Heart left ventricle (tissue), 16 donors: ENCODE measurements at regions not wholly inside any gene's neighbourhood (a gene's known extent, or its start where the extent isn't known, plus 50 kb on each side); places are given as distances from the start of the nearest gene placed in this dataset.

Experiments used
- ATAC-seq, 4 donors: fragments of 200-7000 bp; cut with Tn5 transposase; one replicate each; pipeline ENCODE4 v1.9.1; 2020 to 2022; ENCODE audit warnings: moderate library complexity in 4 of 4, mild to moderate bottlenecking in 3 of 4, moderate number of reproducible peaks in 1 of 4
- DNase-seq, 5 donors: peaks; one replicate each; pipeline ENCODE4 v3.0.0-alpha.2; 2020
- H3K27ac ChIP-seq, 12 donors: fragments of 200-600 bp; sonication (generic) in 4 of 12; one replicate each; pipeline versions ENCODE4 v1.5.0 to v1.8.0; 2016 to 2022; ENCODE audit warnings: mild to moderate bottlenecking in 2 of 12
- H3K27me3 ChIP-seq, 9 donors: fragments of 200-600 bp; sonication (generic) in 2 of 9; one replicate each; pipeline versions ENCODE4 v1.5.1 to v1.8.0; 2016 to 2022; ENCODE audit warnings: mild to moderate bottlenecking in 3 of 9
- H3K36me3 ChIP-seq, 9 donors: fragments of 200-600 bp; sonication (generic) in 2 of 9; one replicate each; pipeline versions ENCODE4 v1.5.0 to v1.8.0; 2018 to 2022; ENCODE audit warnings: mild to moderate bottlenecking in 2 of 9
- H3K4me1 ChIP-seq, 12 donors: fragments of 200-600 bp; sonication (generic) in 4 of 12; one replicate each; pipeline versions ENCODE4 v1.5.0 to v1.8.0; 2016 to 2022; ENCODE audit warnings: mild to moderate bottlenecking in 3 of 12
- H3K4me3 ChIP-seq, 12 donors: fragments of 200-600 bp; sonication (generic) in 4 of 12; one replicate each; pipeline versions ENCODE4 v1.5.0 to v1.8.0; 2017 to 2022; ENCODE audit warnings: mild to moderate bottlenecking in 9 of 12, moderate library complexity in 4 of 12
- H3K9me3 ChIP-seq, 12 donors: fragments of 200-600 bp; sonication (generic) in 4 of 12; one replicate each; pipeline versions ENCODE4 v1.5.0 to v1.8.0; 2016 to 2022; ENCODE audit warnings: mild to moderate bottlenecking in 1 of 12
- CTCF ChIP-seq, 12 donors: fragments of 200-600 bp; sonication (generic) in 4 of 12; IDR thresholded peaks; one replicate each; pipeline versions ENCODE4 v1.5.0 to v1.8.0; 2018 to 2022; ENCODE audit warnings: antibody characterized with exemption in 12 of 12, mild to moderate bottlenecking in 5 of 12
- POLR2A ChIP-seq, 2 donors: fragments of 450-650 bp; IDR thresholded peaks; one replicate each; pipeline ENCODE4 v1.6.1; 2017; ENCODE audit warnings: antibody characterized with exemption in 2 of 2, mild to moderate bottlenecking in 2 of 2, moderate library complexity in 2 of 2
- WGBS, 4 donors: extraction: QIAGEN DNeasy Blood & Tissue Kit in 2 of 4; methylation state at CpG; one replicate each; pipeline versions ENCODE4 v1.1.5 to v1.1.7; 2013 to 2018; 5-methylcytosine and 5-hydroxymethylcytosine counted together
- intact Hi-C, 10 donors: fragments of 100-400 bp; cut with DNase I; formaldehyde crosslinking; loops; one replicate each; pipeline versions ENCODE4 v1.11.1 to v1.14.2; 2022
- donor health status: ischemic (EF 13 %, LVEDD 7.1; RV severe dilation, severe dysfunction).
- donor health status: healthy with polysubstance abuse.
- donor health status: DM: no; HTN: yes; CAD: no.
- donor health status: DM: no; HTN: no; CAD: no.
- donor health status: ischemic (EF 25% LVEDD 6.9; RV normal size, moderate dysfunction).
- donor health status: ischemic (EF 25% LVEDD 5.7; RV mildly dilated, moderate dysfunction).
- donor health status: healthy.
- donor health status: DM: yes; HTN: yes; CAD: no.
- donor health status: ischemic (EF 35%, LVEDD 5.7; RV mildly dilated, moderate dysfunction).
- donor health status: nonischemic (EF 11% LVEDD 7.7; RV severe dilation, severe dysfunction).
- donor health status: DM: yes; HTN: yes; CAD: no.
- donor health status: PGD.
- donor health status: ischemic (EF 29% LVEDD 5.4; RV normal size, mild dysfunction).
- donor health status: nonischemic (EF 23%, LVEDD 6.1; RV moderate dilation, normal function).

- no peak overlapping the region for H3K4me3 ChIP-seq
- ATAC-seq (no peak), DNase-seq (no peak)
- TF ChIP-seq CTCF (IDR thresholded peaks at IDR 0.05) (no peak), POLR2A (IDR thresholded peaks at IDR 0.05) (no peak)
- 83 to 96% (median 90%) methylated on average over 4 of the region's 4 CpGs for WGBS, 4 donors
- peaks cover 0 to 10% (median 0%) of the 10 kb centered on the region in 12 donors for H3K4me1 ChIP-seq
- no peak overlapping the region for H3K27ac ChIP-seq
- no peaks in the 10 kb centered on the region for H3K27me3 ChIP-seq
- H3K36me3 ChIP-seq, result no peaks in the 10 kb centered on the region
- no peaks in the 10 kb centered on the region for H3K9me3 ChIP-seq
- intact Hi-C loops, result no loop called here
Observed at GRCh38 chr3:188088948-188089685, 64.8 kb upstream of the LPP start.

GRCh38 chr3:188090620-188091309, 63.2 kb upstream of the LPP start:
- no peak overlapping the region for H3K27ac ChIP-seq
- H3K4me3 ChIP-seq, result no peak overlapping the region
- no peaks in the 10 kb centered on the region for H3K27me3 ChIP-seq
- intact Hi-C loops, result no loop called here
- WGBS, 4 donors, result 74 to 78% (median 74%) methylated on average over 10 of the region's 10 CpGs
- no peak for DNase-seq
- H3K36me3 ChIP-seq, result no peaks in the 10 kb centered on the region
- H3K4me1 ChIP-seq, result peaks cover 0 to 10% (median 0%) of the 10 kb centered on the region in 12 donors
- ATAC-seq, result peak in 2 of 4 donors; percentile 62 to 70
- H3K9me3 ChIP-seq, result no peaks in the 10 kb centered on the region
- TF ChIP-seq CTCF (IDR thresholded peaks at IDR 0.05) (no peak), POLR2A (IDR thresholded peaks at IDR 0.05) (no peak)

- no peak for ATAC-seq
- TF ChIP-seq POLR2A (IDR thresholded peaks at IDR 0.05) (no peak), CTCF (IDR thresholded peaks at IDR 0.05) (no peak)
- no peak for DNase-seq
- no peaks in the 10 kb centered on the region for H3K36me3 ChIP-seq
- no peaks in the 10 kb centered on the region for H3K9me3 ChIP-seq
- 85 to 88% (median 87%) methylated on average over 2 of the region's 2 CpGs for WGBS, 4 donors
- H3K4me1 ChIP-seq, result peaks cover 0 to 10% (median 0%) of the 10 kb centered on the region in 12 donors
- no peak overlapping the region for H3K4me3 ChIP-seq
- intact Hi-C loops, result no loop called here
- no peaks in the 10 kb centered on the region for H3K27me3 ChIP-seq
- H3K27ac ChIP-seq, result no peak overlapping the region
Observed at GRCh38 chr3:188091746-188092145, 62.2 kb upstream of the LPP start.

- Histone ChIP-seq H3K27me3 (no peaks in the 10 kb centered on the region), H3K27ac (no peak overlapping the region), H3K36me3 (no peaks in the 10 kb centered on the region), H3K4me1 (peaks cover 0 to 10% (median 0%) of the 10 kb centered on the region in 12 donors), H3K9me3 (no peaks in the 10 kb centered on the region), H3K4me3 (no peak overlapping the region)
- TF ChIP-seq POLR2A (IDR thresholded peaks at IDR 0.05), result no peak
- TF ChIP-seq CTCF (IDR thresholded peaks at IDR 0.05), result no peak
- intact Hi-C loops, result no loop called here
- no peak for DNase-seq
- no peak for ATAC-seq
- WGBS, 4 donors, result 74 to 86% (median 81%) methylated on average over 6 of the region's 6 CpGs
Observed at GRCh38 chr3:188092648-188093047, 61.3 kb upstream of the LPP start.
